ENCODE measurements at regions not wholly inside any gene's neighbourhood (a gene's known extent, or its start where the extent isn't known, plus 50 kb on each side); places are given as distances from the start of the nearest gene placed in this dataset.

- H3K27me3 ChIP-seq (ENCODE audit: control insufficient read depth in 3 of 3, insufficient read depth in 3 of 3, low read length in 2 of 3): no peaks in the 10 kb centered on the region
- no peak for TF ChIP-seq CTCF (IDR thresholded peaks at IDR 0.05; ENCODE audit: control extremely low read depth, extremely low read depth)
- no peaks in the 10 kb centered on the region for H3K9me3 ChIP-seq (ENCODE audit: control insufficient read depth in 4 of 4, insufficient read depth in 3 of 4, low read length in 3 of 4)
- ATAC-seq (ENCODE audit: insufficient read depth, low FRiP score) (no peak), DNase-seq (peak in 2 of 3 donors; percentile 56 to 84)
- H3K36me3 ChIP-seq (ENCODE audit: control insufficient read depth in 4 of 4, insufficient read depth in 4 of 4, low read length in 4 of 4): no peaks in the 10 kb centered on the region
- no peak overlapping the region for H3K9ac ChIP-seq (ENCODE audit: insufficient read depth in 1 of 2, low read length in 2 of 2)
- 6 to 17% methylated on average over 2 of the region's 2 CpGs for WGBS, 2 donors
- H3K4me3 ChIP-seq: no peak overlapping the region
- peaks cover 0 to 11% (median 0%) of the 10 kb centered on the region in 5 donors for H3K4me1 ChIP-seq (ENCODE audit: control insufficient read depth in 5 of 5, insufficient read depth in 5 of 5, low read length in 5 of 5)
- no peak overlapping the region for H3K27ac ChIP-seq (ENCODE audit: low read depth in 1 of 2, low read length in 1 of 2)
These were observed 332.0 kb downstream of the GRXCR1 start for GRCh38 chr4:43224559-43224958.

- 96 to 97% methylated on average over 3 of the region's 3 CpGs for WGBS, 2 donors
These were observed 340.8 kb downstream of the GRXCR1 start for GRCh38 chr4:43233321-43233720.

GRCh38 chr4:43234626-43235415 lies 342.3 kb downstream of the GRXCR1 start:
- 71% methylated on average over 5 of the region's 5 CpGs for WGBS, 2 donors
- H3K27ac ChIP-seq (ENCODE audit: low read depth in 1 of 2, low read length in 1 of 2): no peak overlapping the region
- peaks cover 0 to 3% (median 0%) of the 10 kb centered on the region in 4 donors for H3K9me3 ChIP-seq (ENCODE audit: control insufficient read depth in 4 of 4, insufficient read depth in 3 of 4, low read length in 3 of 4)
- H3K27me3 ChIP-seq (ENCODE audit: control insufficient read depth in 3 of 3, insufficient read depth in 3 of 3, low read length in 2 of 3): no peaks in the 10 kb centered on the region
- H3K36me3 ChIP-seq (ENCODE audit: control insufficient read depth in 4 of 4, insufficient read depth in 4 of 4, low read length in 4 of 4): no peaks in the 10 kb centered on the region
- TF ChIP-seq CTCF (IDR thresholded peaks at IDR 0.05; ENCODE audit: control extremely low read depth, extremely low read depth): no peak
- DNase-seq (no peak), ATAC-seq (ENCODE audit: insufficient read depth, low FRiP score) (no peak)
- no peak overlapping the region for H3K9ac ChIP-seq (ENCODE audit: insufficient read depth in 1 of 2, low read length in 2 of 2)
- H3K4me3 ChIP-seq: no peak overlapping the region
- H3K4me1 ChIP-seq (ENCODE audit: control insufficient read depth in 5 of 5, insufficient read depth in 5 of 5, low read length in 5 of 5): no peaks in the 10 kb centered on the region

More at GRCh38 chr4:43233321-43233720, 340.8 kb downstream of the GRXCR1 start:
- no peak overlapping the region for H3K27ac ChIP-seq (ENCODE audit: low read depth in 1 of 2, low read length in 1 of 2)
- H3K36me3 ChIP-seq (ENCODE audit: control insufficient read depth in 4 of 4, insufficient read depth in 4 of 4, low read length in 4 of 4): no peaks in the 10 kb centered on the region
- ATAC-seq (ENCODE audit: insufficient read depth, low FRiP score) (no peak), DNase-seq (no peak)
- H3K27me3 ChIP-seq (ENCODE audit: control insufficient read depth in 3 of 3, insufficient read depth in 3 of 3, low read length in 2 of 3): no peaks in the 10 kb centered on the region
- no peak for TF ChIP-seq CTCF (IDR thresholded peaks at IDR 0.05; ENCODE audit: control extremely low read depth, extremely low read depth)
- no peaks in the 10 kb centered on the region for H3K4me1 ChIP-seq (ENCODE audit: control insufficient read depth in 5 of 5, insufficient read depth in 5 of 5, low read length in 5 of 5)
- no peak overlapping the region for H3K4me3 ChIP-seq
- no peak overlapping the region for H3K9ac ChIP-seq (ENCODE audit: insufficient read depth in 1 of 2, low read length in 2 of 2)
- H3K9me3 ChIP-seq (ENCODE audit: control insufficient read depth in 4 of 4, insufficient read depth in 3 of 4, low read length in 3 of 4): peaks cover 0 to 3% (median 0%) of the 10 kb centered on the region in 4 donors

Data from lung (tissue), 11 donors.